SK-N-DZ (cell line): ENCODE measurements at regions not wholly inside any gene's neighbourhood (a gene's known extent, or its start where the extent isn't known, plus 50 kb on each side); places are given as distances from the start of the nearest gene placed in this dataset.

Experiments used
- DNase-seq: peaks from one replicate; pipeline ENCODE4 v3.0.0-alpha.2; 2015; ENCODE audit warnings: low spot score

DNA sequence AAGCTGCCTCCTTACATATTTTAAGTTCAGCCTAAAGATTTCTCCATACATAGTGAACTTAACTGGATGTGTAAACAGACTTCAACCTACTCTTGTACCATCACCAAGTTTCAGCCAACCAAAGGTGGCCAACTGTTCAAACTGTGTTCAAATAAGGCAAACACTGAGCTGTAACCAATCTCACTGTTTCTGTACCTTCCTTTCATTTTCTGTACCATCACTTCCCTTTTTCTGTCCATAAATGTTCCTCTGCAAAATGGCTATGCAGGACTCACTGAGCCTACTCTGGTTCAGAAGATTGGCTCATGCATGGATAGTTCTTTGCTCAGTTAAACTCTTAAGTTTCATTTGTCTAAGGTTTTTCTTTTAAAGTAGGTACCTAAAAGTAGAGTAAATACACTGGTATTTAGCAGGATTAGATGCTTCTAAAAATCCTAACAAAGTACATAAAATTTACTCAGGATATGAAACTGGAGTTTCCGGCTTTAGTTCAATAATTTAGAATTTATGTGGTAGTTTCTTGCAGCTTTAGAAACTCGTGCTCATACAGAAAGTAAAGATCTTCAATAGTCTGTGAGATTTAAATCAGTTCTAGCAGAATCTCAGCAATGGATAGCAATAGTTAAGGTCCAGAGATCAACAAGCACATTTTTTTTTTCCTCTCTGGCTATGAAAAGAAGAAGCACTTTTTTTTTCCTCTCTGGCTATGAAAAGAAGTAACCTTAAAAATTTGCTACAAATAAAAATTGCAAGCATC is 282.0 kb upstream of the PPFIA2 start:
- no peak for DNase-seq

DNA sequence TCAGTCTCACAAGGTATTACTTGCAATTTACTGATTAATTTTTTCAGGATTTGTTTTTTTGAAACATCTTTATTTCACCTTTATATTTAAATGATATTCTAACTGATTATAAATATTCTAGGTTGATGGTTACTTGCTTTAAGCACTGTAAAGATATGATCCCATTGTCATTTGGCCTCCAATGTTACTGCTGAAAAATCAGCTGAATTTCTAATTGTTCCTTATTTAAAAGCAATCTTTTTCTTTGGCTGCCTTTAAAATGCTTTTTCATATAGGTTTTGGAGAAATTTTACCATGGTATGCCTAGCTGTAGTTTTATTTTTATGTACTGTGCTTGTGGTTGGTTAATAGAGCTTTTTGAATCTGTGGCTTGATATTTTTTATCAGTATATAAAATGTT is 275.6 kb upstream of the PPFIA2 start:
- DNase-seq: no peak

DNA sequence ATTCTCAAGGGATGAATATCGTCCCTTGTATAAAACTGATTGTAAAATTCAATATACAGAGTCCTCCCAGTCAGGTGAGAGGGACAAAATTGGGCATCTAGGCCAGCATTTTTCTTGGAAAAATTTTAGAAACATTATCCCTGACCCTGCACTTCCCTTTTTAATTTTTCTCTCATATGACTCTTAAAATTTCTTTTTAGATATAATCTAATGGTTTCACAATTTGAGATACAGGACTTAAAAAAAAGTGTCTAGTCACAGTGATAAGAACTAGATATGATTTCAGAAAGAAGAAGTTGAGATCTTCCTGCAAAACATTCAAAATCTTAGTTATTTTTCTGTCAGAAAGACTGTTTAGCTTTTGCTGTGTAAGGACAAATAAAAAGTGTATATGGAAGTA is 270.8 kb upstream of the PPFIA2 start:
- no peak for DNase-seq

DNA sequence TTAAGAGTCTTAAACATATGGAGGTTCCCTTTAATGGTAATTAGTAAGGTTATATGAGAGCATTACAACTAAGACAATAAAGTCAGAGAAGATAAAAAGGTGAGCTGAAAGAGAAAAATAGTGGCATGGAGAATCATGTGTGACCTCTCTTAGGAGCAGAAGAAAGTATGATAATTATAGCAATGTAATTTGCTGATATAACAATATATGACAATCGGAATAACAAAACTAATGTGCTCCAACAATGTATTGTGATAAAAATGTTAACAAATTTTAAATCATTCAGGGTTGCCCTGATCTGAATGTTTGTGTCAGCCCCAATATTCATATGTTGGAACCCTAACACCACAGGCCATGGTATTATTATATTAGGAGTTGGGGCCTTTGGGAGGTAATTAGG is 269.6 kb upstream of the PPFIA2 start:
- no peak for DNase-seq

DNA sequence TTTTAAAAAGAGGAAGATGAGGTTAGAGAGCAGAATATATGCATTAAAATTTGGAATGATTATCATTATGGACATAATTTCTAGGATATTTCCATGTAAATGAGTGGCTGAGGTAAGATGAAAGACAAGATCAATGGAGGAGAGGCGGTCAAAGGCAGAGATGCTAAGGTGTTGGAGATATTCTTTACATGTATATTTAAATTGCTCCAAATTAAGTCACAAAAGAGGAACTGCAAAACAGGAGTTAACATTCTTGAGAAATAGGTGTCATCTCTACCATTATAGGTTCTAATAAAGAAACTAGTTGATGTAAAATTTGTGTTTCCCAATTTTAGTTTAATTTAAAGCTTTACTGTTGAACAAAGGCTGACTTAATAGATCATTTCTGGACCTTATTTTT is 268.5 kb upstream of the PPFIA2 start:
- no peak for DNase-seq

DNA sequence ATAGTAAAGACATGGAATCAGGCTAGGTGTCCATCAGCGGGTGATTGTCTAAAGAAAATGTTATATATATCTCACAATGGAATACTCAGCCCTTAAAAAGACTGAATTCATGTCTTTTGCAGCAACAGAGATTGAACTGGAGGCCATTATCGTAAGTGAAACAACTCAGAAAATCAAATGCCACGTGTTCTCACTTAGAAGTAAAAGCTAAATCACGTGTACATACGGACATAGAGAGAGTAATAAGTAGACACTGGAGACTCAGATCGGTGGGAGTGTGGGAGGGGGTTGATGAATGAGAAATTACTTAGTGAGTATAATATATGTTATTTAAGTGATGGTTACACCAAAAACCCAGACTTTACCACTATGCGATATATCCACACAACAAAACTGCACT is 266.3 kb upstream of the PPFIA2 start:
- DNase-seq: no peak

DNA sequence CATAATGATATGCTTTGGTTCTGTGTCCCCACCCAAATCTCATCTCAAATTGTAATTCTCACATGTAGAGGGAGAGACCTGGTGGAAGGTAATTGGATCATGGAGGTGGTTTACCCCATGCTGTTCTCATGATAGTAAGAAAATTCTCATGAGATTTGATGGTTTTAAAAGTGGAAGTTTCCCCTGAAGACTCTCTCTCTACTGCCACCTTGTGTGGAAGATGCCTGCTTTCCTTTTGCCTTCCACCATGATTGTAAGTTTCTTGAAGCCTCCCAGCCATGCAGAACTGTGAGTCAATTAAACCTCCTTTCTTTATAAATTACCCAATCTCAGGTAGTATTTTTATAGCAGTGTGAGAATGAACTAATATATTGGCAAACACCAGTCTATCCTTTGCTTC is 260.4 kb upstream of the PPFIA2 start:
- DNase-seq: no peak

DNA sequence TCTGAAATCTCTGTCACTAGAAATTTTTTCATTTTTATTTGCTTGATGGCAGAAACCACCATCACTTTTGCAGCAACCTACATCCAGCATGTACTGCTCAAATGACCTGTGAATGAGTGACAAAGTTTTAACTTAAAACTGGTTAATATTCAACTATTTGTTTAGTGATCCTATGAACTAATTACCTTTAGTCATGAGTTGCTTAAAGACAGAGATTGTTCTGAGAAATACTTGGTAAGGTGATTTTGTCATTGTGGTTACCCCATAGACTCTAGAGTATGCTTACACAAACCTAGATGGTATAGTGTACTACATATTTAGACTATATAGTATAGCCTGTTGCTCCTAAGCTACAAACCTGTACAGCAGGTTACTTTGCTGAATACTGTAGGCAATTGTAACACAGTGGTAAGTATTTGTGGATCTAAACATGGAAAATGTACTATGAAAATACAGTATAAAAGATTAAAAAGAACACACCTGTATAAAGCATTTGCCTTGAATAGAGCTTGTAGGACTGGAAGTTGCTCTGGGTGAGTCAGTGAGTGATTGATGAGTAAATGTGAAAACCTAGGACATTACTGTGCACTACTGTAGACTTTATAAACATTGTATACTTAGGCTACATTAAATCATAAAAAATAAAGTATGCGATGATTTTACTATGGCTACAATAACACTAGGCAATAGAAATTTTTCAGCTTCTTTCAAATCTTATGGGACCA is 256.6 kb upstream of the PPFIA2 start:
- no peak for DNase-seq

DNA sequence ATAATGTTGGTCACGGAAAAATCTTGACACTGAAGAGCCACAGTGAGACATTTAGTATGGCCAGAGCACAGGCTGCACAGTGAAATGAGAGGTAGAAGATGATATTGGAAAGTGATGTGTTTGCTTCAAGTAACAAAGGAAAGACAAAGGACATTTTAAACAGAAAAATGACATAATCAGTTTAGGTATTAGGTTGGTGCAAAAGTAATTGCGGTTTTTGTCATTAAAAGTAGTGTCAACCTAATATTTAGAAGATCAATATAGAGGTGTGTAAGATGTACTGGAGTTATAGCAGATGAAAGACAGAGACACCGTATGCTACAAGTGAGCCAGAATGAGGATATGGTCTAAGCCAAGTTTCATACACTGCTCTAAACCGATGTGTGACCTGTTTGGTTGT is 253.0 kb upstream of the PPFIA2 start:
- no peak for DNase-seq

DNA sequence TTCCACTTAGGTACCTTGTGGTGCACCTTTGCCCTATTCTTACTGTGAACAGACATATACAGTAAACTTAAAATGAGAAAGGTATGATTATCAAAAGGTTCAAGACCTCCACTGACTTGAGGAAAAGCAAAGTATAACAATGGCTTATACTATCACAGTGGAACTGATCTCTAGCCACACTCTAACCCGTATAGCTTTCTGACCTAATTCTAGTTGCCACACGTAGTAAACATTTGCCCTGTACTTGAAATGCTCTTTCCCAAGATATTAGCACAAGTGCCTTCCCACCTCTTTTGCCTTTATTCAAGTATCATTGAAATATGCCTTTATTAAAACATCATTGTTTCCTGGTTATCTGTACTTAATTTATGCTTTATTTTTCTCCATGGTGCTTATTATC is 250.4 kb upstream of the PPFIA2 start:
- no peak for DNase-seq

DNA sequence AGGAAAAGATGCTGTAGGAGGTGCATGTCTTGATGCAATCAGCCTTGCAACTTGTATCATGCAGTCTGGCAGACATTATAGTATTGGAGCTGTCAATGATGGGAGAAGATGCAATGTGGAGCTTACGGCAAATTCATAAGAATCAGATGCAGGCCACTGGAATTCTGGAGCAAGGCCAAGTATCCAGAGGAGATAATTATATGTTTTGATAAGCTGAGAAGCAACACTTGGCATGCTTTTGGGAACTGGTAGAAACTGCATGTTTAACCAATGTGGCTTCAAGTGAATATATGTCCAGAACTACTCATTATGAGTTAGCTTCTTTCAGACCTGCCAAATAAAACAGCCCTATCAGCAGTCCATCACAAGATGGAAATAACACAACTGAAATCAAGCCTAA is 249.1 kb upstream of the PPFIA2 start:
- no peak for DNase-seq

DNA sequence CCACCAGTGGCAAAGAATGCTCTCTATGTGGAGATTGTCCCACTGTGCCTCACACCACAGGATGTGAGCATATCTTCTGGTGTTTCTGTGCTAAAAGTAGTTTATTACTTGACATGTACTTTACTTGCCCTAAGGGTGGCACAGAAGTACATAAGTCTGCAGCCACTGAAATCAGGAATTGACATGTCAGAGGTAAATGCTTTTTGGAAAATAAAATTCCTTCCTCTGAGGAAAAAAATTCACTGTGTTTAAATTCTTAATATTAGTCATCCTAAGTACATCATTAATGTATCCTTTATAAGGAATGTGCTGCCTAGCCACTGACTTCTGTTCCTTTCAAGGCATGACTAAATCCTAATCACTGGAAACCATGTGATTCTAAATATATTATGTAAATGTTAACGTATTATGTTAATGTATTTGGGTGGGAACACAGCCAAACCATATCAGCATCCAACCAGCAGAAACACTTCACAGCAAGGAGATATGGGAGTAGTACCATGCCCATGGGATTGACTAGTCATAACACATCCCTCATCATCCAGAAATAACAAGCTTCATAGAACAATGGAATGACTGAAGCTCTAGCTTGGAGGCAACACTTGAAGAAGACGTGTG is 239.7 kb upstream of the PPFIA2 start:
- no peak for DNase-seq

DNA sequence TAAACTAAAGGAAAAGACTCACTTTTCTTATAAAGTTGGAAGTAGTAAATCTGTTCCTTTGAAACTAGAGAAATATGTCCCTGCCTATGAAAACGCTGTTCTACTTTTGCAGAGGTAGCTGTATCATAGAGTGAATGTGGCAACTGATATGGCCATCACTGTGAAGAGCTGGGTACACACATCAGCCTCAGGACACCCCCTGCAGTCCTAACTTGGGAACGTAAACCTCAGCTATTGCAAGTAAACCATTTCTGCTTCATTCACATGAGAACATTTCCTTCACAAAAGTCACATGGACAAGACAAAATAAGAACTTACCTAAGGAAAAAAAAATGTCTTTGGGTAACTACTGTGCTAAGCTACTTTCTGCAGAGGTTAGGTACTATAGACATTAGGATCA is 233.3 kb upstream of the PPFIA2 start:
- peak; percentile 26 for DNase-seq

DNA sequence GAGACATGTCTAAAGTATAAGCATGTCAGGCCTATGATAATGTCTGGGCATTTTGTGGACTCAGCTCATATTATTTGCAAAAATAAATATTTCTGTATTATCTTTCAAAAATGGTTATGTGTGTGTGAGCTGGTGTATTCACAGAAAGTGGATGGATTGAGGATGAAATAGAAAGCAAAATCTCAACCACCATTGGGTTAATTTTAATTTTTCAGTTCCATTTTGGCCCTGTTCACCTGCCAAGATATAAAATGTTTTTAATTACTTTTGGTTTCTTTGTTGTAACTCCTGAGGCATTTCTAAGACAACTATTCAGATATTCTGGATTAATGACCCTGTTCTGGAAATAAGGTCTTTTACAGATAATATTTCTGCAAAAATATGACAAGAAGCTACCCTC is 232.7 kb upstream of the PPFIA2 start:
- no peak for DNase-seq

DNA sequence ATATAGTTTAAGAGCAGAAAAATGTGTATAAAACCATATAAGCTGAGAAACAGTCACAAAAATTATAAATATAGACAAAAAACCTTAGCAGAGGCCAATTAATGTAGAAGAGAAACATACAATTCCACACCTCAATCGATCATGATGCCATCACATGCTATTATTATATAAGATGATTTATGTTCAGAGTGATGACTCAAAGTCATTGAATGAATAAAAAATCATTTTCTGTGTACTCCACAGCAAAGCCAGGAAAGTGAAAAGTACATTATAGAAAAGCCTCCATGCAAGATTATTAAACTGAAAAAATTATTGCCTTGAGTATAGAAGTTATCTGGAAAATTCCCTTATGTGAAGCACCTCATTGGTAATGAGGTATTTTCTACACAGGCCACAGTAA is 229.2 kb upstream of the PPFIA2 start:
- no peak for DNase-seq

DNA sequence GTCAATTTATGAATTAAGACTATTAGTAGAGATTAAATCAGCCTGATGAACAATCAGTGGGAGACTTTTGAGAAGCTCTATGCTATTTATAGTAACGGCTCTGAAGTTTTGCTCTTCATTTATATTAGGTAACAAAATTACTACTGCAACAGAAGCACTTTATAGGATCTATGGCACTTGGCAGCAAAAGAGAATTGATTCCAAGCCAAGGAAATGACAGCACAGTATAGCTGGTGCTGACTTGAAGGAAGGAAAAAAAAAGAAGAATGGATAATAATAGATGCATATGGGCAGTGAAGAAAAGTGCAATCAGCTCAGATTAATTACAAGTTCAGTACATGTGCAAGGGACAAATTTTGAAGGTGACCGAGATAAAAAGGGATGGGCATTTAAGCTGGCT is 228.2 kb upstream of the PPFIA2 start:
- no peak for DNase-seq

DNA sequence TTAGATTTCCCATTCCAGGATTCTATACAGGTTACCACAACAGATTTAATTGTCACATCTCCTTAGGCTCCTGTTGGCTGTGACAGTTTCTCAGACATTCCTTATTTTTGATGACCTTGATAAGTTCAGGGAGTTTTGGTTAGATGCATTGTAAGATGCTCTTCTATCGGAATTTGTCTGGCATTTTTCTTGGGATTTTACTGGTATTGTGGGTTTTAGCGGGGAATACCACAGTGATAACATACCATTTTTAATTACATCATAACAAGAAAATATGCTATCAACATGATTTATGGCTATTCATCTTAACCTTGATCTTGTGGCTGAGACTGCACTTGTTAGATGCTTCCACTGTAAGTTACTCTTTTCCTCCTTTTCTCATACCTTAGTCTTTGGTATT is 217.5 kb upstream of the PPFIA2 start:
- DNase-seq: no peak

DNA sequence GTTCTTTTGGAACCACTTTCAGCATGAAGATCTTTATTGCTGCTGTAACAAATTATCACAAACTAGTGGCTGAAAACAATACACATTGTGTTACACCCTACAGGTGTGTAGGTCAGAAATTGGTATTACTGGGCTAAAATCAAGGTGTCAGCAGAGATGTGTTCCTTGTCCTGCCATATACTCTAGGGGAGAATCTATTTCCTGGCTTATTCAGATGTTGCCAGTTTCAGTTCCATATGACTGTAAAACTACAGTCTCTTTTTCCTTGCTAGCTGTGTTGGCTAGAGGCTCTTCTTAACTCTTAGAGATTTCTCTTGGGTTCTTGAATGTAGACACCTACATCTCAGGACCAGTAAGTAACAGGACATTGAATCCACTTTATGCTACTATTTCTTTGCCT is 215.6 kb upstream of the PPFIA2 start:
- no peak for DNase-seq

DNA sequence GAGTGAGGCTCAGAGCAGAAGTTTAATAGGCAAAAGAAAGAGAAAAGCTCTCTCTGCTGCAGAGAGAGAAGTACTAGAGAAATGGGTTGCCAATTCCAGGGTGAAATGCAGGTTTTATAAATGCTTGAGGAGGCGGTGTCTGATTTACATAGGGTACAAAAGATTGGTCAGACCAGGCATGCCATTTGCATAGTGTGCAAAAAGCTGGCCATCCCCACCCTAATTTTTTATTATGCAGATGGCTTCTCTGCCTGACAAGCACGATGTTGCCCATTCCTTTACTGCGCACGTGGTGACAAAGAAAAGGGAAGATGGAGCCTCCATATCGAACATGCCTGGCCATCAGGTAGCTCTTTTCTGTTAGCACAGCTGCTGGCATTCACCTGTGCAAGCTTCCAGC is 209.3 kb upstream of the PPFIA2 start:
- DNase-seq: no peak

DNA sequence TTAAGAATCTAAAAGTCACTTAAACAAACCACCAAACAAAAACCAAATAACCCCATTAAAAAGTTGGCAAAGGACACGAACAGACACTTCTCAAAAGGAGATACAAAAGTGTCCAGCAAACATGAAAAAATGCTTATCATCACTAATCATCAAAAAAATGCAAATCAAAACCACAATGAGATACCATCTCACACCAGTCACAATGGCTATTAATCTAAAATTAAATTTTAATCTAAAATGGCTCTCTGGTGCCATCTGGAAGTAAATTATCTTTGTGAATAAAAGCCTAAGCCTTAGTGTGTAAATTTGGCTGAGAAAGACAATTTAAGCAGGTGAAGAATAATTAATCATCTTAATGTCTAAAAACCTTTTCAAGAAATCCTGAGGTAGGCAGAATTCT is 204.5 kb upstream of the PPFIA2 start:
- DNase-seq: no peak

DNA sequence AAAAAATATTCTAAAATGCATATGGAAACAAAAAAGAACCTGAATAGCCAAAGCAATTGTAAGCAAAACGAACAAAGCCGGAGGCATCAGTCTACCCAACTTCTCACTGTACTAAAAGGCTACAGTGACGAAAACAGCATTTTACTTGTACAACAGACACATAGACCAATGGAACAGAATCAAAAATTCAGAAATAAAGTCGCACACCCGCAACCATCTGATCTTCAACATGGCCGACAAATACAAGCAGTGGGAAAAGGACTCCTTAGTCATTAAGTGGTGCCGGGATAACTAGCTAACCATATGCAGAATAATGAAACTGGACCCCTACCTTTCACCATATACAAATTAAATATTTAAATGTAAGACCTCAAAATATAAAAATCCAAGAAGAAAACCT is 203.9 kb upstream of the PPFIA2 start:
- no peak for DNase-seq

DNA sequence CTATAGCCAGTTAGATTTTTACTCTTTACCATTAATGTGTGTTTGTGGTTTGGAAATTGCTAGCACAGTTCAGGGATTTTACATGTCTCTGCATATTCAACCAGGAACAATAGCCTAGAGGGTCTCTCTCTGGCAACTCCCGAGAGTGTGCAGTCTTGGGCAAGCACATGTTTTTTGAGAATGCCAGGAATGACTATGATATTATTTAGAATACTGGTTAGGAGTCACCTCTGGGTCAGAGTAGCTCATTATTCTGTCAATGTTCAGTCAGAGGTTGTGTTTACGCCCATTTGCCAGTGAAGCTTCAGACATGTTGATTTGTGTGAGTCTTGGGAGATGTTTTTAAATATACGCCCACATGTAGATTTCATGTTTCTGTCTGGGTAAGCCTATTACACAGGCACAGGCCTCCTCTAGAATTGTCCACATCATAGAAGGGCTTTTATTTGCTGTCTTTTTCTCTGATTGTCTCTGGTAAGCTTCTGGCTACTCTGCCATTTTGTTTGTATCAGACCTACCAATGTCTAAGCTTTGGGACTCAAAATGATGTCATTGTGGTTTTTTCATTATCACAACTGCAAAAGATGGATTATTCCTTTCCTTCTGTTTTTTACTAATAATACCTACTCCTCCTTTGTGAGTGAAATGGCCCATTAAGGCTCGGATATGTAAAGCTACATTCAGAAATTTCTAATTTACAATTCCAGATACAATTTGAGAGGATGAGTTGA is 203.1 kb upstream of the PPFIA2 start:
- DNase-seq: no peak
